ENCODE measurements at regions not wholly inside any gene's neighbourhood (a gene's known extent, or its start where the extent isn't known, plus 50 kb on each side); places are given as distances from the start of the nearest gene placed in this dataset.

DNA sequence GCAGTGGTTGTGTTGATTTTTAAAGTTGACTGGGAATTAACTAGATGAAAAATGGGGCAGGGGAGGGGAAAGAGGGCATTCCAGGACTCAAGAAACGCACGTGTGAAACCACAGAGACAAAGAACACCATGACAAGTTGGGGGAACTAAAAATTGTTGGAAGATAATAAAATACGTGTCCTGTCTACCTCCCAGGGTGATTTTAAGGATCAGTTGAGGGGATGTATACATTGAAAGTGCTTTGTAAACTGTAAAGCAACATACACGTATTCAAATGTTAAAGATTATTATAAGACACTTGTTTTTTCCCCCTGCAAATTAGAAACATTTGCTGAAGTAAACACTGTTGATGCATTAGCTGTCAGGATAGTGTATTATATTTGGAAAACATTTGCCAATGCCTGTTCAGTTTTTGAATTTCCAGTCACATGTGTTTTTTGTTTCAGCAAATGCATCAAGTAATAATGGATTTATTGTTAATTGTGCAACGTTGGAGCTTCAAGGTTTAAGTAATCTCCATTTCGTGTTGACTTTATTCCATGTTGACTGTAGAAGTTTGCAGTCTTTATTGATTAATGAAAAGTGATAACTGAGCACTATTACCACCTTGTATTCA, 412.7 kb downstream of the ACTL7B start:
- H3K4me2 ChIP-seq (ENCODE audit: low read length, poor library complexity, severe bottlenecking), result no peak overlapping the region
- H3K9me3 ChIP-seq (ENCODE audit: control insufficient read depth, low read length), result no peaks in the 10 kb centered on the region
- no peak overlapping the region for H2BK120ac ChIP-seq (ENCODE audit: low read depth, low read length)
- peak overlapping the region in 1 of 2 experiments; percentile 26 for H3K4ac ChIP-seq (ENCODE audit: low read depth in 1 of 2, low read length in 2 of 2)
- H3K9ac ChIP-seq (ENCODE audit: low read length), result peak overlapping the region; percentile 93
- no peak overlapping the region for H3K23ac ChIP-seq (ENCODE audit: low read length in 2 of 2)
- no peak overlapping the region for H2BK15ac ChIP-seq (ENCODE audit: low read depth, poor library complexity, severe bottlenecking)
- no peak overlapping the region for H2BK12ac ChIP-seq (ENCODE audit: low read length in 2 of 2)
- H3K27ac ChIP-seq (ENCODE audit: low read length, poor library complexity, severe bottlenecking), result peak overlapping the region; percentile 70
- no peak overlapping the region for H2AFZ ChIP-seq (ENCODE audit: low read depth, low read length)
- no peak overlapping the region for H4K8ac ChIP-seq (ENCODE audit: low read length)
- H2BK5ac ChIP-seq (ENCODE audit: low read depth, low read length, poor library complexity, severe bottlenecking), result no peak overlapping the region
- peak overlapping the region in 1 of 2 experiments; percentile 79 for H3K4me3 ChIP-seq (ENCODE audit: insufficient read depth in 1 of 2, low read depth in 1 of 2, low read length in 2 of 2)
- no peaks in the 10 kb centered on the region for H3K36me3 ChIP-seq (ENCODE audit: control insufficient read depth in 1 of 2, insufficient read depth in 2 of 2, low read depth in 1 of 2, low read length in 2 of 2)
- no peaks in the 10 kb centered on the region for H3K79me1 ChIP-seq (replicated peaks; ENCODE audit: low read length, poor library complexity, severe bottlenecking)
- no peaks in the 10 kb centered on the region for H3K27me3 ChIP-seq (ENCODE audit: control insufficient read depth in 1 of 2, insufficient read depth in 1 of 2, low read length in 2 of 2)
- no peak overlapping the region for H3K14ac ChIP-seq (ENCODE audit: low read length in 2 of 2)
- H3K4me1 ChIP-seq (ENCODE audit: control insufficient read depth, insufficient read depth, low read depth, low read length), result peaks cover 4% of the 10 kb centered on the region
- peak overlapping the region in 1 of 2 experiments; percentile 34 for H3K18ac ChIP-seq (ENCODE audit: low read depth in 1 of 2, low read length in 2 of 2)
- no peak overlapping the region for H2AK5ac ChIP-seq (ENCODE audit: low read length, severe bottlenecking)
- 6% methylated on average over 3 of the region's 6 CpGs for WGBS
- peak; percentile 76 for DNase-seq
- H4K91ac ChIP-seq (ENCODE audit: low read length), result no peak overlapping the region

DNA sequence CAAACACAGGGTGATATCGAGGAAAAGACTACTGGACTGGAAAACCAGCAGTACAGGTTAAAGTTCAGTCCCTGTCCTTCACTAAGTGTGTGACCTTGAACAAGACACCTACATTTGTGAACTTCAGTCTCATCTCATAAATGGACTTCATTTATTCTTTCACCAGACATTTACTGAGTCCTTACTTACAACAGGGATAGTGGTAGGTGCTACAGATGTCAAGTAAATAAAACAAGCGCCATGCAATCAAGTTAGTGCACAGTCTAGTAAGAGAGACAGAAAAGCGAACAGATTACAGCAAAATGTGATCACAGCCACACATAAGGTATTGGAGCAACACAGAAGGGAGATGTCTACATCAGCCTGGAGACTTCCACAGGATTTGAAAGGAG, 413.2 kb downstream of the ACTL7B start:
- H2BK120ac ChIP-seq (ENCODE audit: low read depth, low read length), result no peak overlapping the region
- H3K27me3 ChIP-seq (ENCODE audit: control insufficient read depth in 1 of 2, insufficient read depth in 1 of 2, low read length in 2 of 2), result no peaks in the 10 kb centered on the region
- H4K8ac ChIP-seq (ENCODE audit: low read length), result no peak overlapping the region
- no peaks in the 10 kb centered on the region for H3K36me3 ChIP-seq (ENCODE audit: control insufficient read depth in 1 of 2, insufficient read depth in 2 of 2, low read depth in 1 of 2, low read length in 2 of 2)
- H3K14ac ChIP-seq (ENCODE audit: low read length in 2 of 2), result peak overlapping the region in 1 of 2 experiments; percentile 70
- H3K9ac ChIP-seq (ENCODE audit: low read length), result peak overlapping the region; percentile 93
- no peak overlapping the region for H2AK5ac ChIP-seq (ENCODE audit: low read length, severe bottlenecking)
- H3K4me2 ChIP-seq (ENCODE audit: low read length, poor library complexity, severe bottlenecking), result no peak overlapping the region
- H3K79me1 ChIP-seq (replicated peaks; ENCODE audit: low read length, poor library complexity, severe bottlenecking), result no peaks in the 10 kb centered on the region
- no peak overlapping the region for H2BK15ac ChIP-seq (ENCODE audit: low read depth, poor library complexity, severe bottlenecking)
- 91% methylated on average over 3 of the region's 3 CpGs for WGBS
- H3K9me3 ChIP-seq (ENCODE audit: control insufficient read depth, low read length), result no peaks in the 10 kb centered on the region
- DNase-seq, result no peak
- no peak overlapping the region for H2BK5ac ChIP-seq (ENCODE audit: low read depth, low read length, poor library complexity, severe bottlenecking)
- peak overlapping the region in 1 of 2 experiments; percentile 73 for H3K4ac ChIP-seq (ENCODE audit: low read depth in 1 of 2, low read length in 2 of 2)
- H3K4me1 ChIP-seq (ENCODE audit: control insufficient read depth, insufficient read depth, low read depth, low read length), result peaks cover 4% of the 10 kb centered on the region
- no peak overlapping the region for H3K23ac ChIP-seq (ENCODE audit: low read length in 2 of 2)
- no peak overlapping the region for H3K27ac ChIP-seq (ENCODE audit: low read length, poor library complexity, severe bottlenecking)
- no peak overlapping the region for H4K91ac ChIP-seq (ENCODE audit: low read length)
- H2BK12ac ChIP-seq (ENCODE audit: low read length in 2 of 2), result no peak overlapping the region
- peak overlapping the region; percentile 34 to 52 for H3K18ac ChIP-seq (ENCODE audit: low read depth in 1 of 2, low read length in 2 of 2)
- peak overlapping the region in 1 of 2 experiments; percentile 79 for H3K4me3 ChIP-seq (ENCODE audit: insufficient read depth in 1 of 2, low read depth in 1 of 2, low read length in 2 of 2)
- no peak overlapping the region for H2AFZ ChIP-seq (ENCODE audit: low read depth, low read length)

DNA sequence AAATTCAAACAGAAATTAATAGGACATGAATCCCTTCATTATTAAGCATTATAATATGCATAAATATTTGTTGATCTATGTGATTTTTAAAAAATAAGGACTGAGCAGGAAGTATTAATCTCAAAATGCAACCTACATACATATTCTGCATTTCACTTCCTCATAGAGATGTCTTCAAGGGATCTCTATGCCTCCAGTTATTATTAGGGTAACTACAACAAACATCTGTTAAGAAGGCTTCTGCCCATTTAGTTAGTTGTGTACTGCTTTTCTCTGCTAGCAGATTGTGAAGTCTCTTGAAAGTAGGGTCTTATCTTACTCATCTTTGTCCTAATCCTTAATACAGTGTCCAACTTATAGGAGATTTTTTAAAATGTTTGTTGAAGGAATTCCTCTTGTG, 414.1 kb downstream of the ACTL7B start:
- Histone ChIP-seq H3K18ac (ENCODE audit: low read depth in 1 of 2, low read length in 2 of 2) (no peak overlapping the region), H3K23ac (ENCODE audit: low read length in 2 of 2) (no peak overlapping the region), H3K4me1 (ENCODE audit: control insufficient read depth, insufficient read depth, low read depth, low read length) (peaks cover 4% of the 10 kb centered on the region), H3K4me3 (ENCODE audit: insufficient read depth in 1 of 2, low read depth in 1 of 2, low read length in 2 of 2) (peak overlapping the region in 1 of 2 experiments; percentile 7), H4K8ac (ENCODE audit: low read length) (no peak overlapping the region), H3K14ac (ENCODE audit: low read length in 2 of 2) (no peak overlapping the region), H2AK5ac (ENCODE audit: low read length, severe bottlenecking) (no peak overlapping the region), H3K27me3 (ENCODE audit: control insufficient read depth in 1 of 2, insufficient read depth in 1 of 2, low read length in 2 of 2) (no peaks in the 10 kb centered on the region), H2BK5ac (ENCODE audit: low read depth, low read length, poor library complexity, severe bottlenecking) (no peak overlapping the region), H2BK12ac (ENCODE audit: low read length in 2 of 2) (no peak overlapping the region), H3K4me2 (ENCODE audit: low read length, poor library complexity, severe bottlenecking) (no peak overlapping the region), H2AFZ (ENCODE audit: low read depth, low read length) (no peak overlapping the region), H3K79me1 (replicated peaks; ENCODE audit: low read length, poor library complexity, severe bottlenecking) (no peaks in the 10 kb centered on the region), H2BK15ac (ENCODE audit: low read depth, poor library complexity, severe bottlenecking) (no peak overlapping the region), H3K36me3 (ENCODE audit: control insufficient read depth in 1 of 2, insufficient read depth in 2 of 2, low read depth in 1 of 2, low read length in 2 of 2) (no peaks in the 10 kb centered on the region), H4K91ac (ENCODE audit: low read length) (no peak overlapping the region), H2BK120ac (ENCODE audit: low read depth, low read length) (no peak overlapping the region), H3K27ac (ENCODE audit: low read length, poor library complexity, severe bottlenecking) (no peak overlapping the region), H3K9me3 (ENCODE audit: control insufficient read depth, low read length) (no peaks in the 10 kb centered on the region), H3K4ac (ENCODE audit: low read depth in 1 of 2, low read length in 2 of 2) (no peak overlapping the region), H3K9ac (ENCODE audit: low read length) (peak overlapping the region; percentile 93)
- DNase-seq, result no peak

DNA sequence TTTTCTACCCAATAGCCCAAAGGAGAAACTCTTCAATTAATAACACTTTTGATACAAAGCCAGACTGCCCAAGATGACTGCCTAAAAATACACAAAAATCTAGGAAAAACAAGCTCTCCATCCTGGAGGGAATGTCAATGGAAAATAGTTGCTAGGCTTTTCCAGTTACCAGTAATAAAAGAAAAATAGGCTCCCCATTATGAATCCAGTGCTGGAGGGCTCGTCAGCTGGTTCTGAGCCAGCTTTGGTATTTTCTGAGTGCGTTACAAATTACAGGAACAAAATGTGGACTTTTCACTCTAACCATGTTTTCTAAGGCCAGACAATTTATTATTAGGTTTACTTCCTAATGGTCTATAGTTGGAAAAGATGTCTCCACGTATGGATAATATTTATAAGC, 414.5 kb downstream of the ACTL7B start:
- no peak overlapping the region for H3K18ac ChIP-seq (ENCODE audit: low read depth in 1 of 2, low read length in 2 of 2)
- no peak overlapping the region for H2BK15ac ChIP-seq (ENCODE audit: low read depth, poor library complexity, severe bottlenecking)
- no peak overlapping the region for H2AK5ac ChIP-seq (ENCODE audit: low read length, severe bottlenecking)
- no peaks in the 10 kb centered on the region for H3K9me3 ChIP-seq (ENCODE audit: control insufficient read depth, low read length)
- H3K36me3 ChIP-seq (ENCODE audit: control insufficient read depth in 1 of 2, insufficient read depth in 2 of 2, low read depth in 1 of 2, low read length in 2 of 2), result no peaks in the 10 kb centered on the region
- H3K27me3 ChIP-seq (ENCODE audit: control insufficient read depth in 1 of 2, insufficient read depth in 1 of 2, low read length in 2 of 2), result no peaks in the 10 kb centered on the region
- H3K23ac ChIP-seq (ENCODE audit: low read length in 2 of 2), result no peak overlapping the region
- peaks cover 4% of the 10 kb centered on the region for H3K4me1 ChIP-seq (ENCODE audit: control insufficient read depth, insufficient read depth, low read depth, low read length)
- no peak overlapping the region for H4K91ac ChIP-seq (ENCODE audit: low read length)
- H3K9ac ChIP-seq (ENCODE audit: low read length), result peak overlapping the region; percentile 93
- no peak overlapping the region for H4K8ac ChIP-seq (ENCODE audit: low read length)
- no peaks in the 10 kb centered on the region for H3K79me1 ChIP-seq (replicated peaks; ENCODE audit: low read length, poor library complexity, severe bottlenecking)
- H3K4me2 ChIP-seq (ENCODE audit: low read length, poor library complexity, severe bottlenecking), result no peak overlapping the region
- H3K14ac ChIP-seq (ENCODE audit: low read length in 2 of 2), result no peak overlapping the region
- H3K4ac ChIP-seq (ENCODE audit: low read depth in 1 of 2, low read length in 2 of 2), result peak overlapping the region in 1 of 2 experiments; percentile 69
- no peak overlapping the region for H2AFZ ChIP-seq (ENCODE audit: low read depth, low read length)
- DNase-seq, result no peak
- H2BK120ac ChIP-seq (ENCODE audit: low read depth, low read length), result no peak overlapping the region
- WGBS, result 100% methylated on average over 1 of the region's 3 CpGs
- H2BK5ac ChIP-seq (ENCODE audit: low read depth, low read length, poor library complexity, severe bottlenecking), result no peak overlapping the region
- no peak overlapping the region for H2BK12ac ChIP-seq (ENCODE audit: low read length in 2 of 2)
- H3K27ac ChIP-seq (ENCODE audit: low read length, poor library complexity, severe bottlenecking), result no peak overlapping the region
- no peak overlapping the region for H3K4me3 ChIP-seq (ENCODE audit: insufficient read depth in 1 of 2, low read depth in 1 of 2, low read length in 2 of 2)
